Embryonic facial prominence (tissue), 1 donor: ENCODE measurements at regions not wholly inside any gene's neighbourhood (a gene's known extent, or its start where the extent isn't known, plus 50 kb on each side); places are given as distances from the start of the nearest gene placed in this dataset.

Experiments used
- DNase-seq: peaks from one replicate; pipeline ENCODE4 v3.0.0-alpha.2; 2016; ENCODE audit errors: extremely low spot score

DNA sequence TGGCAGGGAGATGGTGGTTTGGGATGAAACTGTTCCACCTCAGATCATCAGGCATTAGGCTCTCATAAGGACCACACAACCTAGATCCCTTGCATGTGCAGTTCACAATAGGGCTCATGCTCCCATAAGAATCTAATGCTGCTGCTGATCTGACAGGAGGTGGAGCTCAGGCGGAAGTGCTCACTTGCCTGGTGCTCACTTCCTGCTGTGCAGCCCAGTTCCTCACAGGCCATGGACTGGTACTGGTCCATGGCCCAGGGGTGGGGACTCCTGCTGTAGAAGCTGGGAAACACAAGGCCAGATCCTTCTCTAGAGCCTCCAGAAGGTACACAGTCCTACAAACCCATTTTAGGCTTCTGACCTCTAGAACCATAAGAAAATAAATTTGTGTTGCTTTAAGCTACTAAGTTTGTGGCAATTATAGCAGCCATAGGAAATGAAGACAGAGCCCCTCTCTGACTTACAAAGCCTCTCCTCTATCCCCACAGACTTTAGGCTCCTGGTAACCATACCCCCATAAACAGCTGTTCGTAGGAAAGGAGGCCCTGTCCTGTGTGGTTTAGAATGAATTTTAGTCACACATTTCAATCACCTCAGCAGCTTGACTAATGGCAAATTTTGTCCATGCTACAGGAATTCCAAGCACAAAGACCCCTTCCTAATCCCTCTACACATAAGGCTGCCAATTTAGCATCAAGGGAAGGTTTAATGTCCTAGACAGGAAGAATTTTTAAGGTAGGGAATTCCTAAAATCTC is 206.1 kb upstream of the PHYHIPL start:
- no peak for DNase-seq

DNA sequence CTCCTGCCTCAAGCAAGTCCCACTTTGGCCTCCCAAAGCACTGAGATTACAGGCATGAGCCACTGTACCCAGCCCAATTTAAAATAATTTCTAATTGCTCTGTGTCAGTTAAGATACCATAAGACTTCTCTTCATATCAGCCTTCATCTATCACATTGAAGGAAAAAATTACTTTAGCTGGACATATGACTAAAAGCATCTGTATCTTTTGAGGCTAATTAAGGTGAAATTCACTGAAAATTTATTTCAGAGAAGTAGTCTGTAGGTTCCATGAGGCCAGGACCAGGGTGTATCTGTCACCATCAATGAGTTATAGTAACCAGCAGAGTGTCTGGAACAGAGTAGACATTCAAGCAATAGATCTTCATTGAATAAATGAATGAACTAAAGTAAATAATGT is 205.2 kb upstream of the PHYHIPL start:
- DNase-seq: no peak

DNA sequence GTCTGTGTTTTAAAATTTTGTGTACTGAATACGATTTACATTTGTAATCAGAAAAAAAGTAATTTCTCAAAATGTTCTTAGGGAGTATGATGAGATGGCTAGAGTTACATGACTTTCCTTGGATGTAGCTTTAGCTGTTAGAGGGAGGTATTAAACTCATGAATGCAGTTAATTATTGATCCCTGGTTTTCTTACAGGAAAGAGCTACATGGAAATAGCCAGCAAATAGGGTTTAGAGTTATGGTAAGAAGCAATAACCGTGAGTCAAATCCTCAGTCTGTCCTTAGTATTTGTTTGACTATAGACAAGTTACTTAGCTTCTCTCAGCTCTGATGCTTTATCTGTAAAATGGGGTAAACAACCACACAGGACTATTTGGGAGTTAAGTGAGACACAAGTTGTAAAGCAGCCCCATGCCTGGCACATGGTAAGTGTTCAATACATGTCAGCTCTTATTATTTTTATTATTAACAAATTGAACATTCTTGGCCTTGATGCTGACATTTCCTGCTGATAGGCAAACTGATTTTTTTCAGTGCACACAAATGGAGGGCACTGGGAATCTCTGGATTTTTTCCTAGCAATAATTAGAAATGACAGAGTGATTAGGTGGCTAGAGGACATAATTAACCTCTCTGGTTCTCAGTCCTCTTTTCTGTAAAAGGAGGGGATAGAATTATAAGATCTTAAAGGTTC is 204.5 kb upstream of the PHYHIPL start:
- no peak for DNase-seq

DNA sequence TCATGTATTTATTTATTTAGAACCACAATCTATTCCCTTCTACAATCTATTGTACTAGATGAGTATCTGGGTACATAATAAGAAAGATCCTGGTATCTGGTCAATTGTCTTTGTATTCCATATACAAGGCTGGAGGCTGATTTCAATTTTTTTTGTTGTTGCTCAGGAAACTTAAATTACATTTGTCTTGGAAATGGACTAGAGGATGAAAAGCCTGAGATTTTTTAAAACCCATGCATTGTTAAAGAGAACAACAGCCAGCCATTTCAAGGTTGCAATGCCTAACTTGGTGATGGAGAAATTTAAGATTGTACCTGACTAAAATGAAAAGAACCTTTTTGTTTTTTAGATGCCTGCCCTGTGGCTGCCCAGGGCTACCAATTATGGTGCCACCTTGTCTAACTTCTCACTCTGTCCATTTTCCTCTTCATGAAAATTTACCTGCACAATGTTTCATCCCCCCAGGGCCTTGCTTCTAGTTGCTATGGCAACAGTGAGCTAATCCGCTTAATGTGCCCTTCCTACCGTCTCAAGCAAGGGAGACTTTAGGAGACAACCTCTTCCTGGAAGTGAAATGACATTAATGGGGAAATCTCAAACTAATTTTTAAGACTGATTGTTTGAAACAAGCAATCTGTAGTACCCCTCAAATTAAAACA is 203.7 kb upstream of the PHYHIPL start:
- no peak for DNase-seq

DNA sequence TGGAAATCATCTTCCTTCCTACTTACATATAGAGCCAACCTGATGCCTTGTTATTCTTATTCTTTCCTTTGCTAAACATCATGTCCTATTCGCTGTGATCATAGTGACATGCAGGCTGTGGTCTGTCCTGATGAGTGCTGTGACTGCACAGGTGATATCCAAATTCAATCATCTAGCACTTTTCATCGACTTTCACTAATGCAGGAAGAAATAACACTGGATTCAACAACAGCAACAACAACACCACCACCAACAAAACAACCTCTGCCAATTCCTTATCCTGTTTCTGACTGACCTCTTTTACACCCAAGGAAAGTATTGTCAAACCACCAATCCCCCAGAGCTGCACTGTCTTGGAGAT is 203.2 kb upstream of the PHYHIPL start:
- no peak for DNase-seq

DNA sequence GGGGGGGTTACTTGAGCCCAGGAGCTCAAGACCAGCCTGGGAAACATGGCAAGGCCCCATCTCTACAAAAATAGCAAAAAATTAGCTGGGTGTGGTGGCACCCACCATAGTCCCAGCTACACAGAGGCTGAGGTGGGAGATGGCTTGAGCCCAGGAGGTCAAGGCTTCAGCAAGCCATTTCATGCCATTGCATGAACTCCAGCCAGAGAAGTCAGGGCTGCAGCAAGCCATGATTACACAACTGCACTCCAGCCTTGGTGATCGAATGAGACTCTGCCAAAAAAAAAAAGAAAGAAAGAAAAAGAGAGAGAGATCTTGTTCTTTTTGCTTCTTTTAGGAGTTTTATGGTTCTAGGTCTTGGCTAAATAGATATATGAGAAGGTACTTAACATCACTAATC is 200.2 kb upstream of the PHYHIPL start:
- DNase-seq: no peak

DNA sequence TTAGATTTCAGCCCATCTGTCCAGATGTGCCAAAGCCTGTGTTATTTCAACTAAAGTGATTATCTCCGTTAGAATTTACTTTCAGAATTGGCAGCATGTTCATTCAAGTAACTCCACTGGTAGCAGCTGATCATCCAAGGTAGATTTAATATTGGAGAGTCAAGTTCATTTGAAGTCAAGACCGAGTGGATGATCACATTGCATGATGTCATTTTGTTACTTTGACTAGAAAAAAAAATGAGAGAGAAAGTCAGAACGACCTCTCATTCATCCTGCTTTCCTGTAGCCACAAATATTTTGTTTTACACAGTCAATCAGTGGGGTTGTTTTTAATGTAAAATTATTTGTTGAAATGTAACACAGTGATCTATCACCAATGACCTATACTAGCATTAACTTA is 196.7 kb upstream of the PHYHIPL start:
- DNase-seq: no peak

DNA sequence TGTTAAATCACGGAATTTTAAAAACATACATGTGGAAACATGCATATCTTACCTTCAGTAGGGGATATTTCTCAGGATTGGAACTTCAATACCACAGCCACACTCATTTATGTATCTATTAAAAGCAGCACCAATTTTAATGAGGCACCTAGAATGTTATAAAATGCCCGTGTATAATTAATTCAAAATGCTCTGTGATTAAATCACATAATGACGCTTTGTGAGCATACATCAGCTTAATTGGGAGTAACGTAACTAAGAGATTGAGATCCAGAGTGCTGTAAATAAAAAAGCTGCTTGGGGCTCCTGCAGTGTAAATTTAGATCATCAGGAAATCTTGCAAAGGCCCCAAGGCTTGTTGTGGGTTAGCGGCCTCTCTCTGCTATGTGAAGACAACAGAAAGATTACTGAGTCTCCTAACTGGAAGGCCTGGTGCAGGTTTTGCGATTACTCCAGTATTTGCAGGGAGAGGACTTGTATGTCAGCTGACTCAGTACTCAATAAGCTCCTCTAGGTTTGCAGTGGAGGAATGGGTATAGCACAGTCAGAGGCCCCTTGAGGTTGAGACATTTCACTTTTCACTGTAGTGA is 195.5 kb upstream of the PHYHIPL start:
- DNase-seq: no peak

DNA sequence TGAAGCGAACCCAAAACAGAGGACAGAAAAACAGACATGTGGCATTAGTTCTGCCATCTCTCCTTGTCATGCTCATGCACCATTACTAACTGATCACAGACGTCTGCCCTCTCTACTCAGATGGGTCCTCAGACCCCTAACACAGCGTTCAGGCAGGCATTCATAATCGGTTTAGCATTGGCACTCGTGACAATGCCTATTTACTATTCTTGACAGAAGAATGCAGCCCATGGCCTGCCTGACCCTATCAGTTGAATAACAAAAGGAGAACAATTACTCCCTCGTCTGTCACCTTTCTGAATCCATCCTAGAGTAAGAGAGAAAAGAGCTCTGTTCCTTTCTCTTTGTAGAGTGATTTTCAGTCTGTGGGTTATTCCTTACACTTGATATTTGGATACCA is 194.6 kb upstream of the PHYHIPL start:
- DNase-seq: no peak

DNA sequence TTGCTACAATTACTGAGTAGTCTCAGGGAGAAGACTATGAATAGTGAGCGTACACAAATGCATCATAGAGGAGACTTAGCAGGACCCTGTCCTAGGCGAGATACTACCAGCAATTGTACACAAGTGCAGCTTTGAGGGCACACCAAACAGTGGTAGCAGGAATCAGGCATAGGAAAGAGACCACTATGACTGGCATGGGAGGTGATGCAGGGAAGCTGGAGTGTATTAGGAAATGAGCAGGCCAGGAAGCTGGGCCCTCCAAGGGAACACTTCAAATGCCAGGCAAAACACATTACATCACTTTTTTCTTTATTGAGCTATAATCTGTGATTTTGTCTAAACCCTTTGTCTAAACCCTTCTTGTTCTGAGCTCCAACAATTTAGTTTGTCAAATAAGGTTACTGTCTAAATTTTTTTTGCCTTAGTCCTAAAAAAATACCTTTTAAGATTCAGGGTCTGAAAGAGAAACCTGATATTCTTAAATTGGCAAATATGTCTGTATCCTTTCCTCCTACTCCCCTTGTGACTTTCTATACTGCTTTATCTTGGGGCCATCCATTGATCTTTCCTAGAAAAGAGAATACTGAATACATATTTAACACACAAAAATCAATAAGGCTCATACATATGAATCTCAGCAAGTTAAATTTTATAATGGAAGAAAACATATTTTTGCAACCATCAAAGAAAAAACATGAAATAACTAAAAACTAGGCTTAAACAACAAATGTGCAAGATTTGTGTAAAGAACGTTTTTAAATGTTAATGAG is 193.8 kb upstream of the PHYHIPL start:
- no peak for DNase-seq

DNA sequence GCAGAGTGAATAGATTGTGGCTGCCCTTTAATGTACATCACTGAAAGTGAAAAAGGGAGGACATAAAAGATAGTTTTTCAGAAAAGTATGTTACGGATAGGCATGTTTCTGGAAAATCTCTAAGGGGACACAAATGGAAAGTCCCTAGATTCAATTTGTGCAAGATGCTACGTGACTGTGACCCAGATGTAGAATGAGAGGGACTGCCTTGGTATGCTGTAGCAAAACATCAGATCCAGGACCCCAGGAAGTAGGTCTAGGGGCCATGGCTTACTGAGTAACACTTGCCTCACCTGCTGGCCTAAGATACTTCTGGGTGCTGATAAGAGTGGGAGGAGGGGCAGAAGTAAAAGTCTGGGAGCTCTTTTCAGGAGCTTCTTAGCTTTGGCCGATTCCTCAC is 191.2 kb upstream of the PHYHIPL start:
- DNase-seq: no peak

DNA sequence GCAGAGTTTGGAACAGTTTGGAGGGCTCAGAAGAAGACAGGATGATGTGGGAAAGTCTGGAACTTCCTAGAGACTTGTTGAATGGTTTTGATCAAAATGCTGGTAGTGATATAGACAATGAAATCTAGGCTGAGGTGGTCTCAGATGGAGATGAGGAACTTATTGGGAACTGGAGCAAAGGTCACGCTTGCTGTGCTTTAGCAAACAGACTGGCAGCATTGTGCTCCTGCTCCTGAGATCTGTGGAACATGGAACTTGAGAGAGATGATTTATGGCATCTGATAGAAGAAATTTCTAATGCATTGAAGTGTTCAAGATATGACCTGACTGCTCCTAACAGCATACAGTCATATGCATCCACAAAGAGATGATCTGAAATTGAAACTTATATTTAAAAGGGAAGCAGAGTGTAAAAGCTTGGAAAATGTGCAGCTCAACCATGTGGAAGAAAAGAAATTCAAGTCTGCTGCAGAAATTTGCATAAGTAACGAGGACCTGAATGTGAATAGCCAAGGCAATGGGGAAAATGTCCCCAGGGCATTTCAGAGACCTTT is 186.9 kb upstream of the PHYHIPL start:
- no peak for DNase-seq

DNA sequence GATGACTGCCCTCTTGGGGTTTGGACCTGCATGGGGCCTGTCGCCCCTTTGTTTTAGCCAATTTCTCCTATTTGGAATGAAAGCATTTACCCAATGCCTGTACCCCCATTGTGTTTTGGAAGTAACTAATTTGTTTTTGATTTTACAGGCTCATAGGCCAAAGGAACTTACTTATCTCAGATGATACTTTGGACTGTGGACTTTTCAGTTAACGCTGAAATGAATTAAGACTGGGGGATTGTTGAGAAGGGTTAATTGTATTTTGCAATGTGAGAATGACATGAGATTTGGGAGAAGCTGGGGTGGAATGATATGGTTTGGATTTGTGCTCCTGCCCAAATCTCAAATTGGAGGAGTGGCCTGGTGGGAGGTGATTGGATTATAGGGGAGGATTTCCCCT is 185.8 kb upstream of the PHYHIPL start:
- no peak for DNase-seq

DNA sequence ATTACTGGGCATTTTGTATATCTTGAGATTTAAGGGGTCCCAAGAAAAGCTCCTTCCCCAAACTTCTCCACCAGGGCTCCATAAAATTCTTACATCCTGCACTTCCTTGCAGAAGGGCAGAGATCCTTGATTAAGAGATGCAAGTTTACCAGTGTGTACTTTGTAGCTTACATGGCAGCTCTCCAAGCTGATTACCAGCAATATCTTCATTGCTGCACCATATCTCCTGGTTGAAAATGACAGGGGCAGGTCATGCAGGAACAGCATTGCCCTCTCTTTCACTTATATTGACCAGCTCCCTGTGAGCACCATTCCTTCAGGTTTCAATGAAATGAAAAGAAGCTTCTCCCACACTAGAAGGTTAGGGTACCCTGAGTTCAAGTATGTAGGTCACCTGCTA is 184.6 kb upstream of the PHYHIPL start:
- DNase-seq: no peak

DNA sequence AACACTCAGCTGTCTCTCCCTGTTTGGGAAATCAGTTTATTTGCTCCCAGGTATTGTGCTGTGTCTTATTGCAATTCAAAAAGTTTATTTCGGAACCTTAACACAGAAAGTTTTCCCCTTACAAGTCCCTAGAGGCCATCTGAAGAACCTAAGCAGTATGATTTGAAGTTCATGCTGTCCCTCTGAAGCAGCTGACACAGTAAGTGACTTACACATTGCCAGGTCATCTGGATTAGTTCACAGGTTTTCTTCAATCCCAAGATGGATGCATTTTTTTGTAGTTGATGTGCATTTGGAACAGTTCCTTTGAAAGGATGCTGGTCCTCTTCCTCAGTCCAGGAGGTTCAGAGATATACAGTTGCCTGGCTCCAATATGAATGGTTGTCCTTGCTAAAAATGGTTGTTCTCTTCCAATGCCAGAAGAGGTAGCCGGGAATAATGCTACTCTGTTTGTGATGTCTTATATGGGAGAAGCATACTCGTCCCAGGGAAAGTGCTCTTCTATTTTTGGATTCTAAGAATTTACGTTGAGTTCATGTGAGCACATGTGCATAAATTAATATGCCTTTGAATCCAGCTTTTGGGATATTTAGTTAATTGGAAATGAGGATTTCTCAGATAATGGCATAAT is 183.5 kb upstream of the PHYHIPL start:
- DNase-seq: no peak

DNA sequence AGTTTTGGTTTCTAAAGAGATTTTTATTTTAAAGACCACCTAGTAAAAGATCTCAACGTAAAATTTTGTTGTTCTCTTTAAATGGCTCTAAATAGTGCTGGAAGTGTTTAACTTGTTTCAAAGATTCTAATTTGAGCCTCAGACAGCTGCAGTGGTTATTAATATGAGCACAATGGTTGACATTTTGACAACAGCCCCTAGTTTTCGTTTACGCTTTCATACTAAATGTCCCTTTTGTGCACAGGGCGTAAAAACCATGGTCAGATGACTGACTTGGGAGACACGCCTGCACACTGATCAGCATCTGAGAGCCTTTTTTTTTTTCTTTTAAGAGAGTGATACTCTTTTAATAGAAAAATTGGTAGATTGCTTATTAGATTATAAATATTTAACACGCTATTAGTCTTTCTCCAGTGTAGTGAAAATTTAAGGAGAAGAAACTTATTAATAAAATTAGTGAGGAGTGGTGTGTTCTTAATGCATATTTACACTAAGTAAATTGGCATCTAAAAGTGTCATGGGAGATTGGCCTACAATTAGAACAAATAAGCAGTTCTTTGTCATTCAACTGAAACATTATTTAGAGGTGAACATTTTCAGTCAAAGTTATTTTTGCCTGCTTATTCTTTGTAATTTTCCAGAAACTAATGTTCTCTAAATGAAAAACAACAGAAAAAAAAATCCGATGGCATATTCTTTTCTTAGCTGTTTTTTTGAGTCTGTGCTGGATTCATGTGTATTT is 182.8 kb upstream of the PHYHIPL start:
- no peak for DNase-seq

DNA sequence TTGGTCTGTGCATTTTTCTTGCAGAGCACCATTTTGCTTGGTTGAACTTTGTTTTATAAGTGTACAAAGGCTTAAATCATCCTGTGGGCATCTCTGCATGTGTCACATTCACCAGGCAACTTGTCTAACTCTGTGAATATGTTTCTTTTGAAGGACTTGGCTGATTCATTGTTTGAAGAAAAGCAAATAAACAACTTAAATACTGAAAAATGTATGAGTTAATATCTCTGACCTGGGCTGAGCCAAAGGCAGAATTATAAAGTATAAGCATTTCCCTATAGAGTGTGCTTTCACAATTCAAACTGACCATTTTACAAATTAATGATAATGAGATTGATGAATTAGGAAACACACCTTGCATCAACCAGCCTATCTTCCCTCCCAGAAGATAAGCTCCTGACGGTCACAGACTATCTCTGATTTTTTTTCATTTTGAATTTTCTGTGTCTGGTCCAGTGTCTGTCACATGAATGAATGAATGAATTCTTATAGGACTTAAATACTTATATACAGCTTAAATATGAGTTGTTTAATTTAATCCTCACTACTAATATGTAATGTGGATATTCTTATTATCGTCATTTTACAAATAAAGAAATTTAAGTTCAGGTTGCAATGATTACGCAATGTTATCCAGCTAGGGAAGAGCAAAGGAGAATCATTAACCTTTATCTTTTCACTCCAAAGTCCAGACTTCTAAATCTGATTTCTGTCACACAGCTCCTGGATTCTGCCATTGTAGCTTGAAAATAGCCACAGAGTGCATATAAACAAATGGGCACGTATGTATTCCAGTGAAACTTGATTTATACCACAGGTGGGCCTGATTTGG is 182.0 kb upstream of the PHYHIPL start:
- DNase-seq: no peak

DNA sequence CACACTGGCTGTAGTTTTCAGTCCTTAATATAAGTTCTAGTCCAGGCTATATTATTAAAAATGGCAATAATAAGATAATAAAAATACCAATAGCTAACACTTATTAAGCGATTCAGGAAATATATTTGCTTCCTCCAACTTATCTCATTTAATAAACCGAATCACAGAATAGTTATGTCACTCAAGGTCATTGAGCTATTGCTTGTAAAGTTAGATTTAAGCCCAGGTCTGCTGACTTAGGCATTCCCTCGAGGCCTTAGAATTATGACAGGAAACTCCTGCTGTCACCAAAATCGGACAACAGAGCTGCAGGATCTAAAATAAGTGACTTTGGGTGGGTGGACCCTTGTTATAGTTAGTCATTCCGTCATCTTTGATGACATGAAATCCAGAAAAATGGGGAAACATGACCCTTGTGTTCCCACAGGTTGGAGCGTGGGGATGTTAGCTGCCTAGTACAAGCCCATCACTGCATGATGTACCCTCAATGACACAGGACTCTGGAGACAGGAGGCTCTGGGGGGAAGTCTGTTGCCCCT is 181.3 kb upstream of the PHYHIPL start:
- DNase-seq: no peak

DNA sequence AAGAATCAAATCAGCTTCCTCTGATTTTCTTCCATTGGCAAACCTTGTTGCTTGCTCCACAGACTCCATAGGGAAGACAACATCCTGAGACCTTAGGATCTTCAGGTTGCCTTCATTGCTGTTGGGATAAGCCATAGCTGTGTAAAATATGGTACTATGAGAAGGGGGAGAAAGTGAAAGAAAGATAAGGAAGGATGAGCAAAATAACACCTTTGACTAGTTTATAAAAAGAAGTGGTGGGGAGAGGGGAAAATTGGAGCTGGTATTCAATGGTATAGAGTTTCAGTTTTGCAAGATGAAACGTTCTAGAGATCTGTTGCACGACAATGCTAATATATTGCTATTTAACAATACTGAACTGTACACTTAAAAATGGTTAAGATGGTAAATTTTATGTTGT is 180.4 kb upstream of the PHYHIPL start:
- no peak for DNase-seq
